GM10248 (cell line): ENCODE measurements at regions not wholly inside any gene's neighbourhood (a gene's known extent, or its start where the extent isn't known, plus 50 kb on each side); places are given as distances from the start of the nearest gene placed in this dataset.

Experiments
- CTCF ChIA-PET: fragments of 300-600 bp; sonication (Branson Sonifier 250); formaldehyde crosslinking; extraction: SDS; loops from one replicate; lab custom pipeline; 2021; ENCODE audit warnings: antibody characterized with exemption; lab: Yijun Ruan, JAX
- POLR2A ChIA-PET: fragments of 350-650 bp; sonication (Branson Sonifier 250); formaldehyde crosslinking; extraction: SDS; loops from one replicate; lab custom pipeline; 2020; ENCODE audit warnings: antibody characterized with exemption; lab: Yijun Ruan, JAX
- DNase-seq: peaks from one replicate; pipeline ENCODE4 v3.0.0; 2012; ENCODE audit errors: extremely low spot score
- CTCF ChIP-seq: IDR thresholded peaks from 2 replicates; pipeline ENCODE4 v1.5.1; 2012; ENCODE audit warnings: mild to moderate bottlenecking, low read depth; ENCODE audit errors: extremely low read depth, missing control alignments, control extremely low read depth

- no peak for TF ChIP-seq CTCF
- POLR2A ChIA-PET: no interaction called here
- CTCF ChIA-PET: no interaction called here
- DNase-seq: no peak
Measured at GRCh38 chr2:75326645-75327044, 127.3 kb upstream of the TACR1 start.

GRCh38 chr2:75325594-75325993, 126.3 kb upstream of the TACR1 start:
- no peak for TF ChIP-seq CTCF
- ChIA-PET POLR2A (no interaction called here), CTCF (interaction anchor here (1.3 to 1.7 kb wide), 2 partner anchors 10 to 12 kb away, joined by 4 to 7 read pairs; no protein-coding TSS in a partner anchor)
- no peak for DNase-seq

- ChIA-PET CTCF (interaction anchor here (1.2 to 1.7 kb wide), 7 partner anchors 8 to 143 kb away, joined by 3 to 7 read pairs (median 3); no protein-coding TSS in a partner anchor), POLR2A (no interaction called here)
- TF ChIP-seq CTCF: no peak
- DNase-seq: no peak
Measured at GRCh38 chr2:75324861-75325284, 125.6 kb upstream of the TACR1 start.

- no peak for TF ChIP-seq CTCF
- ChIA-PET POLR2A (no interaction called here), CTCF (interaction anchor here (1.2 to 1.7 kb wide), 7 partner anchors 9 to 284 kb away, joined by 3 to 7 read pairs (median 3); no protein-coding TSS in a partner anchor)
- no peak for DNase-seq
Measured at GRCh38 chr2:75324141-75324540, 124.8 kb upstream of the TACR1 start.

- CTCF ChIA-PET: interaction anchor here (1.8 kb wide), 1 partner anchor 10 kb away, joined by 7 read pairs; no protein-coding TSS in a partner anchor
- no peak for DNase-seq
- POLR2A ChIA-PET: no interaction called here
- no peak for TF ChIP-seq CTCF
Measured at GRCh38 chr2:75321599-75321922, 122.2 kb upstream of the TACR1 start.

- POLR2A ChIA-PET: no interaction called here
- TF ChIP-seq CTCF: no peak
- DNase-seq: no peak
- CTCF ChIA-PET: interaction anchor here (1.8 kb wide), 1 partner anchor 9 kb away, joined by 7 read pairs; no protein-coding TSS in a partner anchor
Measured at GRCh38 chr2:75320898-75321598, 121.7 kb upstream of the TACR1 start.
